IPS-NIHi11 (cell line): ENCODE measurements at regions not wholly inside any gene's neighbourhood (a gene's known extent, or its start where the extent isn't known, plus 50 kb on each side); places are given as distances from the start of the nearest gene placed in this dataset.
A peak's percentile ranks its signal among the peaks of the same experiment; 100 is the strongest.

ENCODE experiments used
- DNase-seq: peaks from one replicate; pipeline ENCODE4 v3.0.0; 2012; ENCODE audit warnings: mixed read lengths, low spot score

GRCh38 chr20:39489986-39490560, 527.9 kb downstream of the DHX35 start:
- DNase-seq = no peak

- no peak for DNase-seq
Observed at GRCh38 chr20:39480276-39481043, 518.3 kb downstream of the DHX35 start.

DNA sequence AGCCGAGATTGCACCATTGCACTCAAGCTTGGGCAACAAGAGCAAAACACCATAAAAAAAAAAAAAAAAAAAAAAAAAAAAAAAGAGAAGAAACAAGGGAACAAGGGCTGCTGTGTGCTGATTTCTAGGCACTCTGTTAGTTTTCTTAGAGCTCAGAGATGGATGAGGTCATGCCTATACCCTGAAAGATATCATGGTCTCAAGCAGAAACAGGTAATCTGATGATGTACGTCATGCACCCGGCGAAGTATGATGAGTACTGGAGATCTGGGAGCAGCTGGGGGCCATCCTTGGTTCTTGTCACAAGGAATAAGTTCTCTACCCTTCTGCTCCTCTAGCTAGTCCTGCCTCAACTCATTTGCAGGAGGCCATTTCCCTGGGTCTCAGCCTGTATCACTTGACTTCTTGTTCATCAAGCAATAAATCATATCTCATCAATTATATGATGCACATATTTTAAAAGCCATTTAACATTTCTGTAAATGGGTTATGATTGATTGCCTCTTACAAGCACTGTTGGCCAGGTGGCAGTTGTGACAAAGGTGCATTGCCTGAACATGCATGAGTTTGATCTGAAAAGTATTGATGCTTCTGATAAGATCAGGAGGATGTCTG, 517.2 kb downstream of the DHX35 start:
- DNase-seq = no peak

GRCh38 chr20:39474879-39475278, 512.7 kb downstream of the DHX35 start:
- no peak for DNase-seq

DNA sequence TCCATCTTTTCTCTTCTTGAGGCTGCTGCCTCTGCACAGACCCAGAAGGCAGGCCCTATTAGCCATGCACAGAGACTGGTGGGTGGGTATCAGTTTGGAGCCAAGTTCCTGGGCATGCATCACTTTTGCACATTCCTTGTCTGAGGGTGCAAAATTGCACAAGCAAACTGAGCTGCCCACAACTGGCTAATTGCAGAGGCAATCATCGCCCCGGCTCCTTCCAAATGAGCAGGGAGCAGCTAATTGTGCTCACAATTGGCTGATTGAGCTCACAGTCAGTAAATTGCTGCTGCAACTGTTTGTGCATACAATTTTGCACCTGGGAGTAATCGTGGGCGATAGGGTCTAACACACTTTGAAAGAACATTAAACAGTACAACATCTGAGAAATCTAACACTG, 511.4 kb downstream of the DHX35 start:
- no peak for DNase-seq

GRCh38 chr20:39468703-39469102, 506.6 kb downstream of the DHX35 start:
- peak; percentile 22 for DNase-seq

DNA sequence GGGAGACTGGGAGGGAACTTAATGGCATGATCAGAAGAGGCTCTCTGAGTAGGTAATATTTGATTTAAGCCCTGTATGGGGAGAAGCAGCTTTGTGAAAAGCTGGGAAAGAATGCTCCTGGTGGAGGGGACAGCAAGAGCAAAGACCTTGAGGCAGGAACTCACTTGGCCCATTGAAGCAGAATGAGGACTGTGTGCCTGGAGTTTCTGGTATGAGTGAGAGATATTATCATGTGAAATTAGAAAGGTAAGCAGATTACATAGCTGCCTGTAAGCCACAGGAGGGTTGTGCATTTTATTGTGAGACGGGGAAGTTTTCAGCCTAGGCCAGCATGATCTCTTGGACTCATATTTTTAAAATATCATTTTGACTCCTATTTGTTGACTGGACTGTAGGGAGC, 502.1 kb downstream of the DHX35 start:
- no peak for DNase-seq

- no peak for DNase-seq
Observed at GRCh38 chr20:39462416-39462945, 500.3 kb downstream of the DHX35 start.

DNA sequence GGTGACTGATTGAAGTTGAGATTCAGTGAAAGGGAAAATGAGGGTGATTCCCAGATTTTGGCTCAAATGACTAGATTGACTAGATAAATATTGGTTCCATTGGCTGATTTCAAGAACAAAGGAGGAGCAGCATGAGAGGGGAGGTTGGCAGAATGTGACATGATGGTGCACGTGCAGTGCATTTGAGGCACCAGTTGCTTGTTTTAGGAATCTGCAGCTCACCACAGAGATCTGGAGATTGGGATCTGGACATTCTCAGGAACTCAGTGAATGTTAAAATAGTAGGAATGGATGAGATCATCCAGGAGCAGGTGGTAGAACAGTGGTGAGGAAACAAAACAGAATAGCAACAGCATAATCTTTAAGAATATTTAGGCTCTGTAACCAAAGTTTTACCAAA, 496.3 kb downstream of the DHX35 start:
- no peak for DNase-seq

DNA sequence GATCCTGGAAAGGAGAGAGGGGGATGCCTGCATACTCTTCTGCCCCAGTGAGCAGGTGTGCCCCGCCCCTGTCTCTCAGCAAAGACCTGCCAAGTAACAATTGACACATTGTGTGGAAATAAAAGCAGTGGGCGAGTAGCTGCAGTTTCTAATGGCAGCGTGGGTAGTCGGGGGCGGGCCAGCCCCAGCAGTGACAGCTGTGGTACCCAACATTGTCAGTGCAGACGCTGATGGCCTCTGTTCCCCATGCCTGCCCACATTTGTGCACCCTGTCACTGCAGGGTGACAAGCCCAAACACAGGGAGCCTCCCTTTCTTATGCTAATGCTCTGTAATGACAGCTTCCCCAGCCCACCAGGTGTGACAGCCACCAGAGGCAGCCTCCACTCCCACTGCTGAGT, 491.7 kb downstream of the DHX35 start:
- DNase-seq = peak; percentile 9

DNA sequence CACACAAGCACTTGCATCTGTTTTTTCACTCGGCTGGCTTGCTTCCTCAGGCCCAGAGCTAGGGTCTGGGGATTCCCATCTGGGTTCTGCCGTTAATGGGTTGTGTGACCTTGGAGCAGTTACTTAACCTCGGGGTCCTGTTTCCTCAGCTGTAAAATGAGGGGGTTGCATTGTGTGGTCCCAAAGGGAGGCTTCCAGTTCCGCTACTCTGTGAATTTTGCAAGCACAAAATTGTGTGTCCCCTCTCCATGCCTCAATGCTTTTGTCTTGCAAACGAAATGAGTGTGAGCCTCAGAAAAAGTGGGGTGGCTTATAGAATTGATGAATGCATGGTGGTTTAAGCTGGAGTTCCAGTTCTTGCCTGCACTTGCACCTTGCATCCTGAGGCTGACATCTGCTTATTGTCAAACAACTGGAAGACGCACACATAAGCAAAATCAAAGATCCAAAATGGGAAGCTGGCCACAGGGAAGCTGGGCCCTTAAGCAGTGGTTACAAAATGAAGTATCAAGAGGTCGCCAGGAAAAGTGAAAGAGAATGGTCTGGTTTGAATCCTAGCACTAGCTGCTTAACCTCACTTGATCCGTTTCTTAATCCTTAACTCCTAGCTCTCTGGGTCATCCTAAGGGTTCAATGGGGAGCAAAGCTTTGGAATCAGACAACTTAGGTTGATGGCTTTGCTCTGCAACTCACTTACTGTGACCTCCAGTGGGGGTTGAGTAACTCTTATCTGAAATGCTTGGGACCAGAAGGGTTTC, 490.6 kb downstream of the DHX35 start:
- no peak for DNase-seq

- no peak for DNase-seq
Observed at GRCh38 chr20:39451386-39451785, 489.2 kb downstream of the DHX35 start.

- no peak for DNase-seq
Observed at GRCh38 chr20:39446397-39446796, 484.3 kb downstream of the DHX35 start.

DNA sequence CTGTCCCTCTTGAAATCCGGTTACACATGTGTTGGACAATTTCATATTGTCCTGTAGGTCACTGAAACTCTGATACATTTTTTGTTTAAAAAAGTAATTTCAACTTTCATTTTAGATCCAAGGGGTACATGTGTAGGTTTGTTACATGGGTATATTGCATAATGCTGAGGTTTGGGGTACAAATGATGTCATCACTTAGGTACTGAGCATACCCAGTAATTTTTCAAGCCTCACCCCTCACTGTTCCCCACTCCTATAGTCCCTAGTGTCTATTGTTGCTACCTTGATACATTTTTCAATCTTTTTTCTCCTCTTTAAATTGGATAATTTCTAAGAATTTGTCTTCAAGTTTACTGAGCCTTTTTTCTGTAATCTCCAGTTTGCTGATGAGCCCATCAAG, 483.0 kb downstream of the DHX35 start:
- no peak for DNase-seq

DNA sequence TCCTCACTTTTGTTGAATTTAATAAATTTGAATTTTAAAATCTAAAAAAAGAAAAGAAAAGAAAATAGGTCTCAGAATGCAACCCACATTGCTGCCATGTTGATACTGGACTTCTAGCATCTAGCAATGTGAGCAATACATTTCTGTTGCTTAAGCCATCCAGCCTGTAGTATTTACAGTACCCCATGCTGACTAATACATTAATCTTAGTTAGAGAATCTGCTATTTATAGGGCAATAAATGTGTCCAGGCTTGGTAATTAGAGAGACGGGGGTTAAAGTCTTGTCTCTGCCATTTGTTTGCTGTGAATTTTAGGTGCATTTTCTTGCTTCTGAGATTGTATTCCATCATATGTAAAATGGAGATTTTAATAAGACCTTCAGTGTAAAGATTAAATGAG, 471.3 kb downstream of the DHX35 start:
- DNase-seq = no peak

DNA sequence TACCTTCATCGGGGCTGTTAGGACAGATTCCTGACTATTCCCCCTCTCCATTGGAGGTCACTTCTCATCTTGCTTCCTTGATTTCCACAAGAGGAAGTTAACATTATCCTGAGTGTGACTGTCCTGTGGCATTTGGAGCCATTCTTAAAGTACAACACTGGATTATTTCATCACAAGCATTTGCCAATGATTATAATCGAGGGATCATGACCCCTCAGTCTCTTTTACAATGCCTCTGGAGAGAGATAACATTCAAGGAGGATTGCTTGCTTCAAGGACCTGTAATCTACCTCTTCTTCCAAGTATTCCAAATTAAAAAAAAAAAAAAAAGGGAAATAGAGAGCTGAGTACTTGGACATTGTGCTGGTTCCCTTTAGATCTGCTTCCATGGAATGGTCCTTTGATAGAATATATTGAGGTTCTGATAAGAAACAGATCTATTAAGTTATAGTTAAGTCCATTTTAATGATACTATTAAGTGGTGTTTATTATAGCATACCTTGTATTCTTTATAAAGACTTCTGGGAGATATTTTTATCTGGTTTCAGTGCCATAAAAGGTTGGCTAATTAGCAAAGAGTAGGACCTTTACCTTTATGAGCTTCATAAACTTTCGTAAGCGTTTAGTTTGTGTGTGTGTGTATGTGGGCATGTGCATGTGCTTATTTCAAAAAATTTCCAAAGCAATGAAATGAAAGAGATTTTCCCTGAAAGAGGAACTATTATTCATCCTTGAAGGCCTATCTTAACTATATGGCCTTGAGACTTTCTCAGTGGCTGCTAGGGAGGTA, 469.1 kb downstream of the DHX35 start:
- no peak for DNase-seq

GRCh38 chr20:39429726-39430125, 467.6 kb downstream of the DHX35 start:
- peak; percentile 43 for DNase-seq

DNA sequence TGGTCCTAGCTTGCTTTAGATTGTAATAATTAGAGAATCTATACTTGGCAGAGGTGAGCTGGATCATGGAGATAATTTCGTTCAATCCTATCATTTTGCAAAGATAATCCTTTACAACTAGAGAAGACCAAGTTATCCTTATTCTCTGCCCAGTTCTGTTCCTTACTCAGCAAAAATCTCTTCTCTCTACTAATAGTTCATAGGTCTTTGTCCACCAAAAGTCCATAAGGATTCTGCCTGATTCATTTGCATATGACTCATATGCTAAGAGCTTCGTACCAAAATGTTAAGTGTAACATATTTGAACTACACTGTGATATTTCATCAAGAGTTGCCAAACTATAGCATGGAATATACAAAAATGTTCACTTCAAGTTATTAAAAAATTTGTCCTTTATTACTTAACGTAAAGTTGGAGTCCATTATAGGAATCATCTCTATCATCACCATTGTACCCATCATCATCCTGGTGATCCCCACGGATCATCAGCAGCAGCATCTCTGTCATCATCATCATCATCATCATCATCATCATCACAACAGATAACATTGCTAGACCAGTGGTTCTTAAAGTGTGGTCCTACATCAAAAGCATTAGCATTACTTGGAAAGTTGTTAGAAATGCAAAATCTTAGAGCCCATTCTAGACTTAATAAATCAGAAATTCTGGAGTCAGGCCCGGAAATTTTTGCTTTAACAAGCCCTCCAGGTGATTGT, 463.0 kb downstream of the DHX35 start:
- DNase-seq = no peak

- DNase-seq = no peak
Observed at GRCh38 chr20:39421571-39422105, 459.5 kb downstream of the DHX35 start.

GRCh38 chr20:39412091-39412490, 449.9 kb downstream of the DHX35 start:
- no peak for DNase-seq

DNA sequence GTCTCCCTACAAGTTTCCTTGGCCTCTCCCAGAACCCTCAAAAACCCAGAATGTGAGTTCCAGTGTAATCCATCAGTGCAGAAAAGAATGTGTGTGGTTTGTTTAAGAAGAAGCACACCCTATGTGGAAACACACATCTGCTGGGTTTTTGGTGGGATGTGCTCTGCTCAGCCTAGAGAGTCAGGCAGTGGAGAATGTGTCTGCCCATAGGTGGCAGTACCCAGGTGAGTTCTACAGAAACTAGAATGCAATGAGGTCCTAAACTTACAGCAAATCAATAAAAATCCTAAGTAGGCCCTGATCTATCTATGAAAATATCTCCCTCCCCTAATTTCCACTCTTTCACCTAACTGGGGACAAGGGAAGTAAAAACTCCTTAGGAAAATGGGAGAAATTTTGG, 437.3 kb downstream of the DHX35 start:
- no peak for DNase-seq
